IPS-15b (cell line): ENCODE measurements at regions not wholly inside any gene's neighbourhood (a gene's known extent, or its start where the extent isn't known, plus 50 kb on each side); places are given as distances from the start of the nearest gene placed in this dataset.

Source experiments
- H3K27me3 ChIP-seq: one replicate; pipeline ENCODE4 v1.6.1; 2013; ENCODE audit warnings: low read length; ENCODE audit not compliant: control insufficient read depth, insufficient read depth
- H3K36me3 ChIP-seq: one replicate; pipeline ENCODE4 v1.6.1; 2013; ENCODE audit warnings: low read length; ENCODE audit not compliant: control insufficient read depth, insufficient read depth
- H3K4me1 ChIP-seq: one replicate; pipeline ENCODE4 v1.6.1; 2013; ENCODE audit warnings: mild to moderate bottlenecking, low read length; ENCODE audit not compliant: control insufficient read depth, insufficient read depth
- H3K4me3 ChIP-seq: one replicate; pipeline ENCODE4 v1.5.1; 2013; ENCODE audit warnings: low read depth, low read length
- H3K9ac ChIP-seq: one replicate; pipeline ENCODE4 v1.6.1; 2013; ENCODE audit warnings: low read depth, mild to moderate bottlenecking, low read length
- H3K9me3 ChIP-seq: one replicate; pipeline ENCODE4 v1.6.1; 2013; ENCODE audit warnings: mild to moderate bottlenecking, low read length; ENCODE audit not compliant: control insufficient read depth, insufficient read depth

DNA sequence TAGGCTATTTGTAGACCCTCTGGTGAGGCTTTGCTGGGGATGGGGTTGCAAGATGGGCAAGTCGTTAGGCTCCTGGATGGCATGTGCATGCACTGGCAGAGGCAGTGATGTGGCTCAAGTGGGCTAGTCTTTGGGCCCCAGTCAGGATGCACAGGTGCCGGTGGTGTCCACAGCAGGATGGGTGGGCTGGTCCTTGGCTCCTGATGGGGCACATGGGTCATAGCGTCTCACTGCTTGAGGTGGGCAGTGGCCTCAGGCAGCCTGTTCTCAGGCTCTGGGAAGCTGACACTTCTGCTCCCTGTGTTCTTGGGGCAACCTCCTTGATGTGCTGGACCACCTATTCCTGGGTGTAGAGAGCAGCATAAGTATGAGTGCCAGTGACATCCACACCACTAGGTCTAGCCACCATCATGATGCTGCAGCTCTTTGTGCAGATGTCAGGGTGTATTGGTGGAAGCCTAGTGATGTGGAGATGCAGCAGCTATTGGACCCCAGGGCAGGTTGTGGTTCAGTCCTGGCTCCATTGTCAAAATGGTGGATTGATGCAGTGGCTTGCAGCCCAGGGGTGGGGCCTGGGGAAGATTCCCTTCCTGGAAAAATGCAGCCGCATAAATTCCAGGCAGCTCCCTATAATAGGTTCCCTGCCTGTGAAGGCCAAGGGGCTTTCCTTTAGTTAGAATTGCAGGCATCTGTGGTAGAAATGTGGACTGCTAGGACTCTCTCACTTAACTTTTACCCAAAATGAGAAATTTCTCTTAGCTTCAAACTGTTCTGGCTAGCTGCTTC is 742.5 kb upstream of the MDGA2 start:
- Histone ChIP-seq H3K27me3 (no peaks in the 10 kb centered on the region), H3K9ac (no peak overlapping the region), H3K36me3 (no peaks in the 10 kb centered on the region), H3K4me1 (no peaks in the 10 kb centered on the region), H3K4me3 (no peak overlapping the region), H3K9me3 (no peaks in the 10 kb centered on the region)

DNA sequence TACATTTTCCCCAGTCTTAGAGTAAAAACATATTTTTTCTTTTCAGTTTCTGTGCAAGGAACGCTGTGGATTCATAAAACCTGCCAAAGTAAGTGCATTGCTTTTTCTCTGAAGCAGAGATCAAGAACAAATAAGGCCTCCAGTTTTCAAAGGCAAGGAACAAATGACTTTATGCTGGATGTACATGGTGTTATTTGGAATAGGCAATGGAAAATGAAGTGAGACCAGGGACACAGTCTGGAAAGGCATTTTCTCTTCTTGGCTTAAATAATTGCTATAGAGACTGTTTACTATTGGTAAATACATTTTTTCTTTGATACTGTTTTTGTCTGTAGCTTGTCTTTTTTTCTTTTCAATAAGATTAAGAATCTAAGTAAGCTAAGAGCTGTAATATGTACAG is 725.9 kb upstream of the MDGA2 start:
- Histone ChIP-seq H3K27me3 (no peaks in the 10 kb centered on the region), H3K36me3 (no peaks in the 10 kb centered on the region)

GRCh38 chr14:48398675-48399282 is 723.4 kb upstream of the MDGA2 start:
- no peak overlapping the region for H3K4me3 ChIP-seq
- H3K27me3 ChIP-seq = no peaks in the 10 kb centered on the region
- H3K9ac ChIP-seq = no peak overlapping the region
- no peaks in the 10 kb centered on the region for H3K9me3 ChIP-seq
- no peaks in the 10 kb centered on the region for H3K36me3 ChIP-seq
- peaks cover 4% of the 10 kb centered on the region for H3K4me1 ChIP-seq

More for the DNA sequence above, 725.9 kb upstream of the MDGA2 start:
- no peaks in the 10 kb centered on the region for H3K9me3 ChIP-seq
- H3K4me3 ChIP-seq = no peak overlapping the region
- H3K9ac ChIP-seq = no peak overlapping the region
- no peaks in the 10 kb centered on the region for H3K4me1 ChIP-seq

- Histone ChIP-seq H3K4me3 (no peak overlapping the region), H3K36me3 (no peaks in the 10 kb centered on the region), H3K9ac (no peak overlapping the region), H3K9me3 (no peaks in the 10 kb centered on the region), H3K27me3 (no peaks in the 10 kb centered on the region), H3K4me1 (peaks cover 4% of the 10 kb centered on the region)
Measured at GRCh38 chr14:48391661-48392060, 716.3 kb upstream of the MDGA2 start.

GRCh38 chr14:48390346-48390745 is 714.9 kb upstream of the MDGA2 start:
- H3K4me1 ChIP-seq = peaks cover 4% of the 10 kb centered on the region
- H3K4me3 ChIP-seq = no peak overlapping the region
- H3K27me3 ChIP-seq = no peaks in the 10 kb centered on the region
- no peak overlapping the region for H3K9ac ChIP-seq
- no peaks in the 10 kb centered on the region for H3K36me3 ChIP-seq
- H3K9me3 ChIP-seq = no peaks in the 10 kb centered on the region

- Histone ChIP-seq H3K9me3 (no peaks in the 10 kb centered on the region), H3K9ac (no peak overlapping the region), H3K4me3 (no peak overlapping the region), H3K4me1 (no peaks in the 10 kb centered on the region), H3K27me3 (no peaks in the 10 kb centered on the region), H3K36me3 (no peaks in the 10 kb centered on the region)
Measured at GRCh38 chr14:48384821-48385220, 709.4 kb upstream of the MDGA2 start.

GRCh38 chr14:48382961-48383360 is 707.6 kb upstream of the MDGA2 start:
- Histone ChIP-seq H3K4me3 (no peak overlapping the region), H3K4me1 (no peaks in the 10 kb centered on the region), H3K27me3 (no peaks in the 10 kb centered on the region), H3K9me3 (no peaks in the 10 kb centered on the region), H3K9ac (no peak overlapping the region), H3K36me3 (no peaks in the 10 kb centered on the region)

GRCh38 chr14:48378541-48378940 is 703.1 kb upstream of the MDGA2 start:
- Histone ChIP-seq H3K4me3 (no peak overlapping the region), H3K4me1 (peaks cover 4% of the 10 kb centered on the region), H3K9ac (no peak overlapping the region), H3K27me3 (no peaks in the 10 kb centered on the region), H3K36me3 (no peaks in the 10 kb centered on the region), H3K9me3 (no peaks in the 10 kb centered on the region)

DNA sequence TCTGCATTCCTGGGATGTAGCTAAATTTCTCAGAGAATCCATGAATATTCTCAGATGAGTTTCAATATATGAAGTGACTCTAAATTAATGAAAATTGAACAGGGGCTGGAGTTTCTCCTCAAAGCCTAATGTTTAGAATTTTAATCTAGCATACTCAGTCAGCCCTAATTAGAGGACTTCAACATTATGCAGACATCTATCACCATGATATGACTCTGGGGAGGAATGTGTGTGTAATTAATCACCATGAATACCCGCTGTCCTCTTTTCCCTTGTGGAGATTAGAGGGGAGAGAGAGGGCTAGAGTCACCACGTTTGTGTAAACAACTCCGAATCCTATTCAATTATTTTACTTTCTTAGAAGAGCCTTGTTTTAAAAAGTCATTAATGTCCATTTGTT is 698.6 kb upstream of the MDGA2 start:
- Histone ChIP-seq H3K36me3 (no peaks in the 10 kb centered on the region), H3K27me3 (no peaks in the 10 kb centered on the region), H3K4me3 (no peak overlapping the region), H3K9me3 (no peaks in the 10 kb centered on the region), H3K4me1 (peaks cover 4% of the 10 kb centered on the region), H3K9ac (no peak overlapping the region)

- H3K9ac ChIP-seq = no peak overlapping the region
- H3K36me3 ChIP-seq = no peaks in the 10 kb centered on the region
- H3K9me3 ChIP-seq = no peaks in the 10 kb centered on the region
- no peaks in the 10 kb centered on the region for H3K4me1 ChIP-seq
- H3K4me3 ChIP-seq = no peak overlapping the region
- H3K27me3 ChIP-seq = no peaks in the 10 kb centered on the region
Measured at GRCh38 chr14:48350971-48351370, 675.6 kb upstream of the MDGA2 start.

DNA sequence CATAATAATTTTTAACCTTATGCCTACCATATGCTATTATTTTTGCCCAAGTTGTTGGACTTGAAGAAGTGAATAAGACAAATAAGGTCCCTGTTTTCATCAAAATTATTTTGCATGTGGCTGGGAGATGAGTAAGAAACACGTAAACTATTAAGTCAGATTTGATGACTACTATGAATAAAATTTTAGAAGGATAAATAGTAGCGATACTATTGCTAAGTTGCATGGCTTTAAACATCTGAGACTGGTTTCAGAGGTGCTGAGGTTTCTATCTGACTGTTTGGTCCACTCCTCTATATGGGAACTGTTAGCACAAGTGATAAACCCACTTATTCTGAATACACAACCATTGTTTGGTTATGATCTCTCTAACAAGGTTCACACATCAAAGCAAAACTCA is 674.3 kb upstream of the MDGA2 start:
- Histone ChIP-seq H3K4me3 (no peak overlapping the region), H3K27me3 (no peaks in the 10 kb centered on the region), H3K36me3 (no peaks in the 10 kb centered on the region), H3K9ac (no peak overlapping the region), H3K9me3 (no peaks in the 10 kb centered on the region), H3K4me1 (no peaks in the 10 kb centered on the region)

DNA sequence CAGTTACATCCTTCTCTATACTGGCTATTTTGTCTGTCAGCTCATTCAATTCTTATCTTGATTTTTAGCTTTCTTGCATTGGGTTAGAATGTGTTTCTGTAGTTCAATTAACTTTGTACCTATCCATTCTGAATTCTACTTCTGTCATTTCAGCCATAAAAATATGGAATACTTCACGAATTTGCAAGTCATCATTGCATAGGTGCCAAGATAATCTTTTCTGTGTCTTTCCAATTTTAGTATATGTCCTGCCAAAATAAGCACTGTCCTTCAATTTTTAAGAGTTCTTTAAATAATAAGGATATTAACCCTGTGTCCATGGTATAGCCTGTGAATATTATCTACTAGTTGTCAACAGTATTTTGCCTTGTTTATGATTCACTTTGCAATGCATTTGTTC is 665.7 kb upstream of the MDGA2 start:
- Histone ChIP-seq H3K9ac (no peak overlapping the region), H3K36me3 (no peaks in the 10 kb centered on the region), H3K4me3 (no peak overlapping the region), H3K27me3 (no peaks in the 10 kb centered on the region), H3K4me1 (no peaks in the 10 kb centered on the region), H3K9me3 (no peaks in the 10 kb centered on the region)
